Neural crest cell (in vitro differentiated cells): ENCODE measurements at regions not wholly inside any gene's neighbourhood (a gene's known extent, or its start where the extent isn't known, plus 50 kb on each side); places are given as distances from the start of the nearest gene placed in this dataset.

Experiments
- DNase-seq: peaks from one replicate; pipeline ENCODE4 v3.0.0; 2021; ENCODE audit warnings: low read depth, mixed read lengths, low spot score
- H3K27ac Mint-ChIP-seq: one replicate; pipeline ENCODE4 v1.8.0; 2021; ENCODE audit warnings: mild to moderate bottlenecking, mixed read lengths; ENCODE audit not compliant: unreplicated experiment
- H3K27me3 Mint-ChIP-seq: 2 replicates; pipeline ENCODE4 v1.8.0; 2021; ENCODE audit warnings: low read depth, mild to moderate bottlenecking, mixed read lengths
- H3K36me3 Mint-ChIP-seq: 2 replicates; pipeline ENCODE4 v1.8.0; 2021; ENCODE audit warnings: low read depth, mild to moderate bottlenecking, mixed read lengths
- H3K4me1 Mint-ChIP-seq: 2 replicates; pipeline ENCODE4 v1.8.0; 2021; ENCODE audit warnings: mixed read lengths
- H3K4me3 Mint-ChIP-seq: one replicate; pipeline ENCODE4 v1.8.0; 2021; ENCODE audit warnings: mild to moderate bottlenecking, mixed read lengths
- H3K9me3 Mint-ChIP-seq: 2 replicates; pipeline ENCODE4 v1.8.0; 2021; ENCODE audit warnings: mixed read lengths
- TF ChIP-seq, protein P1 (sequence below): fragments of 200-600 bp; sonication (generic); conservative IDR thresholded peaks from 2 replicates; pipeline ENCODE4 v1.5.0; 2021; ENCODE audit warnings: antibody characterized with exemption, mild to moderate bottlenecking

DNA sequence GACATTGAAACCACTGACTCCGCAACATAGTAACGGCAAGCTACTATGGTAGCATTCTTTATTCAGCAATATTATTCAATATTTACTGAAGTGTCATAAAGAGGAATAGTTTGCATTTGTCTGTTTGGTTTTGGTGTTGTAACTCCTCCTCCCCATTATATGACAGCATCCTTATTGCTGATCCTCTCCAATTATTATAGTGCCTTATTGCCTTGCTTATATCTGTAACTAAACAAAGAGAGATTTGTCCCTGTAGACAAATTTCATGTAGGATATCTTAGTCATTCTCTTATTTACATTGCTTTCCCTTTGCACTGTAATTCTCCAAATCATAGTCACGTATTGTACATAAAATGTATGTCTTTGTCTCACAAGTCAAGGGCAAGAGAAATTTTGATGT, 1041.2 kb upstream of the ZEB2 start:
- no peak for DNase-seq
- H3K9me3 Mint-ChIP-seq: no peaks in the 10 kb centered on the region
- H3K4me1 Mint-ChIP-seq: peaks cover 30% of the 10 kb centered on the region
- H3K4me3 Mint-ChIP-seq: no peak overlapping the region
- no peaks in the 10 kb centered on the region for H3K36me3 Mint-ChIP-seq
- H3K27ac Mint-ChIP-seq: no peak overlapping the region
- no peaks in the 10 kb centered on the region for H3K27me3 Mint-ChIP-seq
- TF ChIP-seq, protein P1, sequence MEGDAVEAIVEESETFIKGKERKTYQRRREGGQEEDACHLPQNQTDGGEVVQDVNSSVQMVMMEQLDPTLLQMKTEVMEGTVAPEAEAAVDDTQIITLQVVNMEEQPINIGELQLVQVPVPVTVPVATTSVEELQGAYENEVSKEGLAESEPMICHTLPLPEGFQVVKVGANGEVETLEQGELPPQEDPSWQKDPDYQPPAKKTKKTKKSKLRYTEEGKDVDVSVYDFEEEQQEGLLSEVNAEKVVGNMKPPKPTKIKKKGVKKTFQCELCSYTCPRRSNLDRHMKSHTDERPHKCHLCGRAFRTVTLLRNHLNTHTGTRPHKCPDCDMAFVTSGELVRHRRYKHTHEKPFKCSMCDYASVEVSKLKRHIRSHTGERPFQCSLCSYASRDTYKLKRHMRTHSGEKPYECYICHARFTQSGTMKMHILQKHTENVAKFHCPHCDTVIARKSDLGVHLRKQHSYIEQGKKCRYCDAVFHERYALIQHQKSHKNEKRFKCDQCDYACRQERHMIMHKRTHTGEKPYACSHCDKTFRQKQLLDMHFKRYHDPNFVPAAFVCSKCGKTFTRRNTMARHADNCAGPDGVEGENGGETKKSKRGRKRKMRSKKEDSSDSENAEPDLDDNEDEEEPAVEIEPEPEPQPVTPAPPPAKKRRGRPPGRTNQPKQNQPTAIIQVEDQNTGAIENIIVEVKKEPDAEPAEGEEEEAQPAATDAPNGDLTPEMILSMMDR: no peak

DNA sequence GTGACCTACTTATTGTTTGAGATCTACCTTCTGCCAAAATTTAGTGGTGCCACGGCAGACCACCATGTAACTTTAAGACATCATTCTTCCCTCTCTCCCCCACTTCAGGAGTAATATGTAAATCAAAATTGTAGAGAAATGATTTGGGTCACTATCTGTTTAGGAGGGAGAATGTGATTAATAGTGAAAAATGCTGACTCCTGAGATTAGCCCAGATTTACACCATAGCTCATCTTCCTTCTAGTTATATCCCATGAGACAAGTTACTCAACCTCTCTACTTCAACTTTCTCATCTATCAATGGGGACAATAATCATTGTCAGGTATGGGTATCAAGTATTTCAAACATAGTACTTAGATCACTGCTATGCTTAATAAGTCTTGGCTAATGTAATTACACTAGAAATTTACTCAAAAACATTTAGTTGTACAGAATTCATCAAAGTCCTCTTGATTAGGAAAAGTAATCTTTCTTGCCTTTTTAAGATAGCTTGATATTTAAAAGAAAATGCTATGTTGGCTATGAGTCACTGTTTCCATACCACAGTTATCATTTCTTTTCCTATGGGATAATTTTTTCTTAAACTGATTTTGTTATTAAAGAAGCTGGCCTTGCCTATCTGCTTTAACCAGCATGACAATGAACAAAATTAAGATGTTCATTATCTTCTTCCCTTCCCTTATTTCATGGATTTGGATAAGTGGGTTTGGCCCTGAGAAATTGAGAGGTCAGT, 1038.9 kb upstream of the ZEB2 start:
- no peak for DNase-seq
- TF ChIP-seq, protein P1: no peak
- Mint-ChIP-seq H3K9me3 (no peaks in the 10 kb centered on the region), H3K27ac (no peak overlapping the region), H3K4me1 (peaks cover 27% of the 10 kb centered on the region), H3K36me3 (no peaks in the 10 kb centered on the region), H3K27me3 (no peaks in the 10 kb centered on the region), H3K4me3 (no peak overlapping the region)

DNA sequence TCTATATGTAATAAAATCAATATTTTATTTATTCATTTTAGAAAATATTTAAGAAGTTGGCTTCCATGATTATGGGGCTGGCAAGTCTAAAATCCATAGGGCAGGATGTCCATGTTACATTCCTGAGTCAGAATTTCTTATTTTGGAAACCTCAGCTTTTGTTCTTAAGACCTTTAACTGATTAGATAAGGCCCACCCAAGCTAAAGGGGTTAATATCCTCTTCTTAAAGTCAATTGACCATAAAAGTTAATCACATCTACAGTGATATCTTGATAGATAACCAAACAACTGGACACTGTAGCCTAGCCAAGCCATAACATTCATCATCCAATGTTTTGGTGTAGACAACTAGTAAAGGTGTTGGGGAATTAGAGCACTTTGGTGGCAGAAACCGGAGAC, 1035.4 kb upstream of the ZEB2 start:
- Mint-ChIP-seq H3K4me3 (no peak overlapping the region), H3K4me1 (peaks cover 9% of the 10 kb centered on the region), H3K27ac (no peak overlapping the region), H3K36me3 (no peaks in the 10 kb centered on the region), H3K9me3 (no peaks in the 10 kb centered on the region), H3K27me3 (no peaks in the 10 kb centered on the region)
- no peak for DNase-seq
- TF ChIP-seq, protein P1: no peak

DNA sequence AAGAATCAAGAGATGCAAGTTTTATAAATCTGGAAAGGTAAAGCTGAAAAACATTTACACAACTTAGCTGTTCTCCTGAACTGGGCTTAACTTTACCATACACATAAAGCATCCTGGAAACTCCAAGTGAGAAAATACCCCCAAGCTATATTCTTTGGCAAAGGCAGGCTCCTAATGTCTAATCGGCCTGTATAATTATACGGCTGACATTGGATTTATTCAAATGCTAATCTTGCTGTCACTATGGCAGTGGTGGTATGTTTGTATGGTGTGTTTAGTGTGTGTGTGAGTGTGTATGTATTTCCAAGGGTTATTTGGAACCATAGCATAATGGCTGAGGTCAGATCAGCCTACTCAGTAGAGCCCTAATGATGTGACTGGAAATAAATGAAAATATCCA, 1031.8 kb upstream of the ZEB2 start:
- no peak for DNase-seq
- Mint-ChIP-seq H3K4me3 (no peak overlapping the region), H3K36me3 (peaks cover 2% of the 10 kb centered on the region), H3K27me3 (no peaks in the 10 kb centered on the region), H3K27ac (no peak overlapping the region), H3K4me1 (peaks cover 5% of the 10 kb centered on the region), H3K9me3 (no peaks in the 10 kb centered on the region)
- TF ChIP-seq, protein P1: no peak

DNA sequence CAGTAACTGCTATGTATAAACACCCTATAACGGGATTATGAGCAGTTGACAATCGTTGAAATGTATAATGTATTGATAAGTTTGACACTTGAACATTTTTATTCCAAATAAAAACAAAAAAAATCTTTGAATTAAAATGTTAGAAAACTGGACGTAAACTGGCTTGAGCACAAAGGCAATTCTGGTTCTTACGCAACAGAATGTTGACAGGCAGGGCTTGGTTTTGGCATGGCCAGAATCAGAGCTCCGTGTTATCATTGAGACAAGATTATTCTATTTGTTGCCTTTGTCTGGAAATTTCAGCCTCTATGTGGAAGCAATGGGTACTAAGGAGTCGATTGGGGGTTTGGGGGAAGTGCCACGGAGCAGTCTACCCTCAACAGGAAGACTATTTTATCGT, 1028.6 kb upstream of the ZEB2 start:
- H3K4me3 Mint-ChIP-seq: no peak overlapping the region
- peaks cover 5% of the 10 kb centered on the region for H3K4me1 Mint-ChIP-seq
- DNase-seq: no peak
- H3K27ac Mint-ChIP-seq: no peak overlapping the region
- peaks cover 4% of the 10 kb centered on the region for H3K9me3 Mint-ChIP-seq
- peaks cover 2% of the 10 kb centered on the region for H3K36me3 Mint-ChIP-seq
- TF ChIP-seq, protein P1: no peak
- H3K27me3 Mint-ChIP-seq: no peaks in the 10 kb centered on the region
